Adrenal gland (tissue), 9 donors: ENCODE measurements at regions not wholly inside any gene's neighbourhood (a gene's known extent, or its start where the extent isn't known, plus 50 kb on each side); places are given as distances from the start of the nearest gene placed in this dataset.

ENCODE experiments used
- DNase-seq, 7 donors: peaks; one replicate each; pipeline ENCODE4 v3.0.0-alpha.2; 2019 to 2020
- H3K27ac ChIP-seq, 5 donors: fragments of 200-600 bp; sonication (generic) in 4 of 5; 1 replicate in 3 of 5; 2 replicates in 2 of 5; pipeline versions ENCODE4 v1.5.1 to v1.8.0; 2016 to 2020; ENCODE audit warnings: mild to moderate bottlenecking in 1 of 5
- H3K27me3 ChIP-seq: fragments of 200-600 bp; 2 replicates; pipeline ENCODE4 v1.8.0; 2021
- H3K36me3 ChIP-seq, 2 donors: fragments of 200-600 bp; replicated peaks in 1 of 2; 1 replicate in 1 of 2; 2 replicates in 1 of 2; pipeline versions ENCODE4 v1.5.1 to v1.8.0; 2018 to 2022
- H3K4me1 ChIP-seq, 2 donors: fragments of 200-600 bp; replicated peaks in 1 of 2; 1 replicate in 1 of 2; 2 replicates in 1 of 2; pipeline versions ENCODE4 v1.5.1 to v1.8.0; 2018 to 2021
- H3K4me3 ChIP-seq, 4 donors: fragments of 200-600 bp; sonication (generic) in 3 of 4; one replicate each; pipeline ENCODE4 v1.5.1; 2016 to 2018
- H3K9me3 ChIP-seq, 3 donors: fragments of 200-600 bp; sonication (generic) in 1 of 3; replicated peaks in 1 of 3; 1 replicate in 2 of 3; 2 replicates in 1 of 3; pipeline versions ENCODE4 v1.5.1 to v1.8.0; 2016 to 2021
- CTCF ChIP-seq, 6 experiments: fragments of 450-650 bp in 4 of 6; fragments of 200-600 bp in 2 of 6; sonication (generic) in 1 of 6; IDR thresholded peaks; 1 replicate in 5 of 6; 2 replicates in 1 of 6; pipeline versions ENCODE4 v1.5.1 to v1.8.0; 2016 to 2021; ENCODE audit warnings: antibody characterized with exemption in 6 of 6, mild to moderate bottlenecking in 2 of 6, moderate library complexity in 1 of 6
- POLR2A ChIP-seq, 2 donors: fragments of 450-650 bp; IDR thresholded peaks; one replicate each; pipeline ENCODE4 v1.6.1; 2017; ENCODE audit warnings: antibody characterized with exemption in 2 of 2, mild to moderate bottlenecking in 2 of 2, moderate library complexity in 1 of 2
- WGBS, 4 donors: extraction: QIAGEN DNeasy Blood & Tissue Kit in 2 of 4; methylation state at CpG; one replicate each; pipeline versions ENCODE4 v1.1.5 to v1.1.7; 2013 to 2017; 5-methylcytosine and 5-hydroxymethylcytosine counted together
- intact Hi-C, 2 donors: fragments of 100-400 bp; cut with DNase I; formaldehyde crosslinking; loops; one replicate each; pipeline versions ENCODE4 v1.14.1 to v1.15.0; 2022 to 2023
- donor health status: healthy with polysubstance abuse.
- donor health status: Bipolar disorder and iron deficiency.
- donor health status: DM: yes; HTN: yes; CAD: no.
- donor health status: DM: no; HTN: no; CAD: no.
- donor health status: DM: no; HTN: no; CAD: no.

- intact Hi-C loops = no loop called here
- TF ChIP-seq POLR2A (IDR thresholded peaks at IDR 0.05) (no peak), CTCF (IDR thresholded peaks at IDR 0.05) (no peak)
- DNase-seq = peak in 1 of 7 donors; percentile 23
- no peaks in the 10 kb centered on the region for H3K4me1 ChIP-seq
- H3K36me3 ChIP-seq = no peaks in the 10 kb centered on the region
- H3K9me3 ChIP-seq = no peaks in the 10 kb centered on the region
- H3K27ac ChIP-seq = no peak overlapping the region
- WGBS, 4 donors = 68 to 95% (median 74%) methylated on average over 2 to 5 of the region's 5 CpGs
- no peak overlapping the region for H3K4me3 ChIP-seq
- no peaks in the 10 kb centered on the region for H3K27me3 ChIP-seq
Measured at GRCh38 chr1:4079815-4080214, 179.7 kb upstream of the C1orf174 start.

GRCh38 chr1:4081806-4082711 is 182.0 kb upstream of the C1orf174 start:
- H3K27me3 ChIP-seq = no peaks in the 10 kb centered on the region
- H3K36me3 ChIP-seq = no peaks in the 10 kb centered on the region
- intact Hi-C loops = no loop called here
- WGBS, 4 donors = 34 to 43% (median 40%) methylated on average over 16 to 23 of the region's 23 CpGs
- TF ChIP-seq POLR2A (IDR thresholded peaks at IDR 0.05) (no peak), CTCF (IDR thresholded peaks at IDR 0.05) (no peak)
- no peaks in the 10 kb centered on the region for H3K9me3 ChIP-seq
- no peaks in the 10 kb centered on the region for H3K4me1 ChIP-seq
- DNase-seq = no peak
- H3K27ac ChIP-seq = no peak overlapping the region
- H3K4me3 ChIP-seq = no peak overlapping the region

GRCh38 chr1:4083231-4084047 is 183.4 kb upstream of the C1orf174 start:
- H3K9me3 ChIP-seq = no peaks in the 10 kb centered on the region
- no peaks in the 10 kb centered on the region for H3K4me1 ChIP-seq
- H3K27ac ChIP-seq = no peak overlapping the region
- no peak overlapping the region for H3K4me3 ChIP-seq
- no peaks in the 10 kb centered on the region for H3K36me3 ChIP-seq
- intact Hi-C loops = no loop called here
- no peaks in the 10 kb centered on the region for H3K27me3 ChIP-seq
- no peak for DNase-seq
- TF ChIP-seq POLR2A (IDR thresholded peaks at IDR 0.05) (no peak), CTCF (IDR thresholded peaks at IDR 0.05) (no peak)
- 59 to 68% (median 65%) methylated on average over 16 to 18 of the region's 18 CpGs for WGBS, 4 donors

GRCh38 chr1:4084048-4084431 is 184.0 kb upstream of the C1orf174 start:
- WGBS, 4 donors = 69 to 82% (median 76%) methylated on average over 6 of the region's 6 CpGs
- no peak for DNase-seq
- H3K36me3 ChIP-seq = no peaks in the 10 kb centered on the region
- H3K9me3 ChIP-seq = no peaks in the 10 kb centered on the region
- no peaks in the 10 kb centered on the region for H3K27me3 ChIP-seq
- no peak overlapping the region for H3K4me3 ChIP-seq
- no peaks in the 10 kb centered on the region for H3K4me1 ChIP-seq
- intact Hi-C loops = no loop called here
- TF ChIP-seq POLR2A (IDR thresholded peaks at IDR 0.05) (no peak), CTCF (IDR thresholded peaks at IDR 0.05) (no peak)
- H3K27ac ChIP-seq = no peak overlapping the region
